ENCODE measurements at regions not wholly inside any gene's neighbourhood (a gene's known extent, or its start where the extent isn't known, plus 50 kb on each side); places are given as distances from the start of the nearest gene placed in this dataset.

DNA sequence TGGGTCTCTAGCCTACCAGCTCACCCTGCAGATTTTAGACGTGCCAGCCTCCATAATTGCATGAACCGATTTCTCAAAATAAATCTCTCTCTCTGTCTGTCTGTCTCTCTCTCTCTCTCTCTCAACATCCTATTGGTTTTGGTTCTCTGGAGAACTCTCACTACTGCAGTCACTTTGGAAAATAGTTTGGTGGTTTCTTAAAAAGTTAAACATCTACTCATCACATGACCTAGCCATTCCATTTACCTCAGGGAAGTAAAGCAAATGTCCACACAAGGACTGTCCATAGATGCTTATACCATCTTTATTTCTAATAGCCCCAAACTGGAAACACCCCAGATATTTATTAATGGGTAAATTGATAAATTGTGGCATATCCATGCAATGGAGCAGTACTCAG, 119.5 kb downstream of the SNX19 start:
- DNase-seq (ENCODE audit: low read depth, low spot score) (no peak), FAIRE-seq (no peak)
- Histone ChIP-seq H2AFZ (ENCODE audit: control insufficient read depth, low read length) (no peak overlapping the region), H3K27ac (ENCODE audit: control insufficient read depth, insufficient read depth, low read length) (no peak overlapping the region), H3K9ac (ENCODE audit: control insufficient read depth, extremely low read depth, insufficient read depth, low read length) (no peak overlapping the region), H3K4me2 (ENCODE audit: control insufficient read depth, extremely low read depth, insufficient read depth, low read depth, low read length) (no peak overlapping the region), H3K4me3 (ENCODE audit: control insufficient read depth in 2 of 3, extremely low read depth in 1 of 3, insufficient read depth in 2 of 3, low read depth in 1 of 3, low read length in 3 of 3) (no peak overlapping the region), H3K36me3 (ENCODE audit: control insufficient read depth in 2 of 2, extremely low read depth in 1 of 2, insufficient read depth in 2 of 2, low read length in 2 of 2) (no peaks in the 10 kb centered on the region), H3K4me1 (ENCODE audit: control insufficient read depth, extremely low read depth, insufficient read depth, low read length) (peaks cover 17% of the 10 kb centered on the region), H3K79me2 (ENCODE audit: control insufficient read depth, insufficient read depth, low read length) (no peaks in the 10 kb centered on the region), H3K27me3 (ENCODE audit: control insufficient read depth, extremely low read depth, insufficient read depth, low read length) (no peaks in the 10 kb centered on the region), H3K9me1 (ENCODE audit: control insufficient read depth, extremely low read depth, insufficient read depth, low read length) (no peaks in the 10 kb centered on the region), H4K20me1 (ENCODE audit: control insufficient read depth, extremely low read depth, insufficient read depth, low read length) (no peaks in the 10 kb centered on the region), H3K9me3 (ENCODE audit: control insufficient read depth, low read depth, low read length) (no peaks in the 10 kb centered on the region)
- no peak for TF ChIP-seq CTCF (optimal IDR thresholded peaks at IDR 0.05 in 1 of 3, IDR thresholded peaks at IDR 0.05 in 1 of 3, conservative IDR thresholded peaks at IDR 0.05 in 1 of 3; ENCODE audit: extremely low read depth in 1 of 3, insufficient read depth in 2 of 3, low read length in 3 of 3)
- no peak for TF ChIP-seq EZH2 (IDR thresholded peaks at IDR 0.05; ENCODE audit: low read length)
- dilution Hi-C loops (cut with MboI; ENCODE audit: extremely low pct_ligation_motif_present, low sequenced_read_pairs): no loop called here

- Histone ChIP-seq H3K4me3 (ENCODE audit: control insufficient read depth in 2 of 3, extremely low read depth in 1 of 3, insufficient read depth in 2 of 3, low read depth in 1 of 3, low read length in 3 of 3) (no peak overlapping the region), H3K4me2 (ENCODE audit: control insufficient read depth, extremely low read depth, insufficient read depth, low read depth, low read length) (peak overlapping the region; percentile 42), H3K36me3 (ENCODE audit: control insufficient read depth in 2 of 2, extremely low read depth in 1 of 2, insufficient read depth in 2 of 2, low read length in 2 of 2) (no peaks in the 10 kb centered on the region), H2AFZ (ENCODE audit: control insufficient read depth, low read length) (no peak overlapping the region), H3K9me3 (ENCODE audit: control insufficient read depth, low read depth, low read length) (no peaks in the 10 kb centered on the region), H3K27me3 (ENCODE audit: control insufficient read depth, extremely low read depth, insufficient read depth, low read length) (no peaks in the 10 kb centered on the region), H4K20me1 (ENCODE audit: control insufficient read depth, extremely low read depth, insufficient read depth, low read length) (no peaks in the 10 kb centered on the region), H3K9me1 (ENCODE audit: control insufficient read depth, extremely low read depth, insufficient read depth, low read length) (no peaks in the 10 kb centered on the region), H3K9ac (ENCODE audit: control insufficient read depth, extremely low read depth, insufficient read depth, low read length) (peak overlapping the region; percentile 51), H3K4me1 (ENCODE audit: control insufficient read depth, extremely low read depth, insufficient read depth, low read length) (peaks cover 17% of the 10 kb centered on the region), H3K79me2 (ENCODE audit: control insufficient read depth, insufficient read depth, low read length) (no peaks in the 10 kb centered on the region), H3K27ac (ENCODE audit: control insufficient read depth, insufficient read depth, low read length) (peak overlapping the region; percentile 69)
- FAIRE-seq (peak; percentile 87), DNase-seq (ENCODE audit: low read depth, low spot score) (peak; percentile 90)
- dilution Hi-C loops (cut with MboI; ENCODE audit: extremely low pct_ligation_motif_present, low sequenced_read_pairs): no loop called here
- no peak for TF ChIP-seq EZH2 (IDR thresholded peaks at IDR 0.05; ENCODE audit: low read length)
- no peak for TF ChIP-seq CTCF (optimal IDR thresholded peaks at IDR 0.05 in 1 of 3, IDR thresholded peaks at IDR 0.05 in 1 of 3, conservative IDR thresholded peaks at IDR 0.05 in 1 of 3; ENCODE audit: extremely low read depth in 1 of 3, insufficient read depth in 2 of 3, low read length in 3 of 3)
Observed at GRCh38 chr11:130798280-130798679, 118.0 kb downstream of the SNX19 start.
